Tibial artery (tissue), 4 donors: ENCODE measurements at regions not wholly inside any gene's neighbourhood (a gene's known extent, or its start where the extent isn't known, plus 50 kb on each side); places are given as distances from the start of the nearest gene placed in this dataset.

Experiments
- DNase-seq, 2 donors: peaks; one replicate each; pipeline ENCODE4 v3.0.0-alpha.2; 2019
- H3K27ac ChIP-seq, 2 donors: fragments of 200-600 bp; sonication (generic) in 1 of 2; 1 replicate in 1 of 2; 2 replicates in 1 of 2; pipeline ENCODE4 v1.5.1; 2018 to 2019; ENCODE audit warnings: mild to moderate bottlenecking in 1 of 2
- H3K27me3 ChIP-seq, 2 donors: fragments of 200-600 bp; sonication (generic) in 1 of 2; one replicate each; pipeline versions ENCODE4 v1.5.1 to v1.6.0; 2016 to 2019
- H3K36me3 ChIP-seq, 3 donors: fragments of 200-600 bp; sonication (generic) in 2 of 3; one replicate each; pipeline ENCODE4 v1.5.1; 2016 to 2019; ENCODE audit warnings: mild to moderate bottlenecking in 2 of 3
- H3K4me1 ChIP-seq, 4 donors: fragments of 200-600 bp; sonication (generic) in 2 of 4; 1 replicate in 3 of 4; 2 replicates in 1 of 4; pipeline ENCODE4 v1.5.1; 2016 to 2019
- H3K4me3 ChIP-seq, 2 donors: fragments of 200-600 bp; sonication (generic) in 1 of 2; 1 replicate in 1 of 2; 2 replicates in 1 of 2; pipeline ENCODE4 v1.5.1; 2018 to 2019; ENCODE audit warnings: mild to moderate bottlenecking in 2 of 2
- H3K9me3 ChIP-seq, 3 donors: fragments of 200-600 bp; sonication (generic) in 1 of 3; one replicate each; pipeline ENCODE4 v1.5.1; 2016 to 2019
- CTCF ChIP-seq, 2 experiments: fragments of 200-600 bp in 1 of 2; fragments of 450-650 bp in 1 of 2; IDR thresholded peaks; one replicate each; pipeline ENCODE4 v1.5.1; 2017 to 2019; ENCODE audit warnings: antibody characterized with exemption in 2 of 2, mild to moderate bottlenecking in 1 of 2, moderate library complexity in 1 of 2
- intact Hi-C: fragments of 100-400 bp; cut with DNase I; formaldehyde crosslinking; loops from one replicate; pipeline ENCODE4 v1.15.0; 2023; ENCODE audit warnings: low total_unique reads

- no peak overlapping the region for H3K27ac ChIP-seq
- H3K4me3 ChIP-seq: no peak overlapping the region
- H3K4me1 ChIP-seq: no peaks in the 10 kb centered on the region
- intact Hi-C loops: no loop called here
- no peaks in the 10 kb centered on the region for H3K9me3 ChIP-seq
- H3K36me3 ChIP-seq: no peaks in the 10 kb centered on the region
- no peaks in the 10 kb centered on the region for H3K27me3 ChIP-seq
- no peak for TF ChIP-seq CTCF (IDR thresholded peaks at IDR 0.05)
- DNase-seq: no peak
Measured at GRCh38 chr16:60821661-60822060, 1214.6 kb downstream of the CDH8 start.

DNA sequence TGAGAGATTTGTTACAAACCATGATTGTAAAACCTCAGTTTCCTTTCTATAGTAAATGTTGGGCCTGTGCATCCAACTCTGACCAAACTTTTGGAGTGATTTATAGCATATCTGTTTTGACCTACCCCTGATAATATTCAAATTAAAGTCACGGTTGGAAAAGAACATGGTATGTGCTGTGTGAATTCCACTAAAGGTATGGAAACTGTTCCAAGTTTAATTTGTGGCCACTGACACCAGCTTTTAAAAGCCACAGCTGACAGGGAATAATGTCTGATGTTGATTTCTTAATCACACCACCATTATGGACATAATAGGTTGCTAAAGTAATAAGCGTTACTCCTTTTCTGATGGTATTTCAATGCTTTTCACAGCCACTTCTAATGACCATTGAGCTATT lies 1215.9 kb downstream of the CDH8 start:
- DNase-seq: no peak
- no peaks in the 10 kb centered on the region for H3K9me3 ChIP-seq
- H3K36me3 ChIP-seq: no peaks in the 10 kb centered on the region
- no peaks in the 10 kb centered on the region for H3K4me1 ChIP-seq
- H3K27ac ChIP-seq: no peak overlapping the region
- H3K4me3 ChIP-seq: no peak overlapping the region
- TF ChIP-seq CTCF (IDR thresholded peaks at IDR 0.05): no peak
- intact Hi-C loops: no loop called here
- H3K27me3 ChIP-seq: no peaks in the 10 kb centered on the region

GRCh38 chr16:60818465-60818864 lies 1217.8 kb downstream of the CDH8 start:
- no peak for DNase-seq
- intact Hi-C loops: no loop called here
- no peak overlapping the region for H3K27ac ChIP-seq
- H3K4me1 ChIP-seq: no peaks in the 10 kb centered on the region
- H3K4me3 ChIP-seq: no peak overlapping the region
- H3K9me3 ChIP-seq: no peaks in the 10 kb centered on the region
- H3K27me3 ChIP-seq: no peaks in the 10 kb centered on the region
- TF ChIP-seq CTCF (IDR thresholded peaks at IDR 0.05): no peak
- H3K36me3 ChIP-seq: no peaks in the 10 kb centered on the region

DNA sequence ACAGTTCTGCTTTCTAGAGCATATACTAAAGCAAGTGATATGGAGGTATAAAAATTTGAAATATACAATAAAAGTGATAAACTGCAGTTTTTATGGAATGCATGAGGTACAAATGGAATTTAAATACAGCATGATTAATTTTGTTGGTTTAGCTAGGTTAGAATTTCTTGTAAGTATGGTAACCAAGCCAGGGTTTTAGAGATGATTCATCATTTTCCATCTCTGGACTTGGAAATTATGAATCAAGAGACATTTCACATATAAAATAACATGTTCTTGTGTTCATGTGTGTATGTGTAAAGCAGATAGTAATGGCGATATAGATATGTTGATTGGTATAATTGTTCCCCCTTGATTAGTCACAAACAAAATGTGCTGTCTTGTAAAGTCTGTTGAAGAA lies 1219.8 kb downstream of the CDH8 start:
- Histone ChIP-seq H3K9me3 (no peaks in the 10 kb centered on the region), H3K4me3 (no peak overlapping the region), H3K27ac (no peak overlapping the region), H3K4me1 (no peaks in the 10 kb centered on the region), H3K36me3 (no peaks in the 10 kb centered on the region), H3K27me3 (no peaks in the 10 kb centered on the region)
- no peak for DNase-seq
- intact Hi-C loops: no loop called here
- TF ChIP-seq CTCF (IDR thresholded peaks at IDR 0.05): no peak

DNA sequence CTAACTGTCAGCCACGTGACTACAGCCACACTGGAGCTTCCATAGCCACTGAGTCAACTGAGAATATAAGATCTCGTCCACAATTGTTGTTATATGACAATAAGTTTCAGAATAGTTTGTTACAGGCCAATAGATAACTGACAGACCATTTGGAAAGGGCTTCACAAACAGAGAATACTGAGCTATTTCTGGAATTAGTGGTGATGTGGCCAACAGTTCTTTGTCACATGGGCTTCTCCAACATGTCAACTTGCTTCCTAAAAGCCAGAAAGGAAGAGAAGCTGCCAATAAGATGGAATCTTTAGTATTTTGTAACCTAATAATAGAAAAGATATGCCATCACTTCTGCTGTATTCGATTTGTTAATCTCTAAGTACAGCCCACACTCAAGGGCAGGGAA lies 1220.4 kb downstream of the CDH8 start:
- no peaks in the 10 kb centered on the region for H3K27me3 ChIP-seq
- no peak for TF ChIP-seq CTCF (IDR thresholded peaks at IDR 0.05)
- no peak for DNase-seq
- no peaks in the 10 kb centered on the region for H3K9me3 ChIP-seq
- no peak overlapping the region for H3K4me3 ChIP-seq
- intact Hi-C loops: no loop called here
- no peak overlapping the region for H3K27ac ChIP-seq
- H3K36me3 ChIP-seq: no peaks in the 10 kb centered on the region
- H3K4me1 ChIP-seq: no peaks in the 10 kb centered on the region

DNA sequence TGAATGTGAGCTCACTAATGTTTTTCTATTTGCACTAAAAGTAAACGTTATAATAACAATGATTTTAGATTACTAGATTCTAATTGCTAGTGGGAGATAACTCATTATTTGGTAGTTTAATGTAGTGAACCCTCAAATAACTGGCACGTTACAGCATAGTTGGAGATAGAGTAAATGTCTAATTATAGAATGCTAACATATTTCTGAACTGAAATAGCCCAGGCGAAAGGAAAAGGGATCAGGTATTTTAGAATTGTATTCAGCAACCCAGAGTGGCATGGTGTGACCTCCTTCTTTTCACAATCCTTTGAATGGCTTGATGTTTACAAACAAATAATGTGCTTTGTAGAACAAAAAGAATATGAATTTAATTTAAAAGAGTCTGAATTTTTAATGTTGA lies 1221.2 kb downstream of the CDH8 start:
- no peaks in the 10 kb centered on the region for H3K4me1 ChIP-seq
- no peaks in the 10 kb centered on the region for H3K36me3 ChIP-seq
- H3K4me3 ChIP-seq: no peak overlapping the region
- no peak for TF ChIP-seq CTCF (IDR thresholded peaks at IDR 0.05)
- H3K9me3 ChIP-seq: no peaks in the 10 kb centered on the region
- no peak overlapping the region for H3K27ac ChIP-seq
- H3K27me3 ChIP-seq: no peaks in the 10 kb centered on the region
- intact Hi-C loops: no loop called here
- DNase-seq: no peak
